ENCODE measurements at regions not wholly inside any gene's neighbourhood (a gene's known extent, or its start where the extent isn't known, plus 50 kb on each side); places are given as distances from the start of the nearest gene placed in this dataset.

DNA sequence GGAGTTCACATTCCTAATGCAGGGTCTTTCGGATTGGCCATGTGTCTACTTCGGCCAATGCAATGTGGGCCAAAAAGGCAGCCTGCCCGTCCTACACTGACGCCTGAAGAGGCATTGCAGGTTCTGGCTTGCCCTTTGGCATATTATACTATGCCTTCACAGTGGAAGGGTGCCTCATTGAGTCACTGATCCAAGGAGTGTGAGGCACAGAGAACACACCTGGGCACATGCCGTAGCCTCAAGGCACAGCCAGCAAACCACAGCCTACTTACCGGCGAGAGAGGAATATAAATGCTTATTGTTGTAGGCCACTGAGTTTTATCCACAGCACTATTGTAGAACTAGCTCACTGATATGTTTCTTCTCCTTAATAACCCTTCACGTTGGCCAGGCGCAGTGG lies 409.6 kb downstream of the GADD45G start:
- no peak for DNase-seq

DNA sequence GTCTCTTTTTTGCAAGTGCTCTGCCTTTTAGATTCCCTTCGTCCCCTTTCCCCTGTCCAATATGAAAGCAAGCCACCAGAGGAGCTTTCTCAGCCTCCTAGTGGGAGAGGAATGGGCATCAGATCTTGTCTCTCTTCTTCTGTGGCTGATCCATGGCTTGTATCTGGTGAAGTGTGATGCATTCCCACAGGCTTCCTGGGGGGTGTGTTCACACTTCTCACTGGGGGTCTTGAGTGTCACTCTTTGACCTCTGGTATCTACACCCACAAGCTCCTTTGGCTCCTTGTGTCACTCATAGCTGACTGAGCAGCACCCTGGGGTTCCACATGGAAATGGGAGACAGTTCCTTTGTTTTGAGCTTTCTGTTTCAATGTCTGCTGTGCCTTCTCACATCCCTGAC lies 411.5 kb downstream of the GADD45G start:
- no peak for DNase-seq

DNA sequence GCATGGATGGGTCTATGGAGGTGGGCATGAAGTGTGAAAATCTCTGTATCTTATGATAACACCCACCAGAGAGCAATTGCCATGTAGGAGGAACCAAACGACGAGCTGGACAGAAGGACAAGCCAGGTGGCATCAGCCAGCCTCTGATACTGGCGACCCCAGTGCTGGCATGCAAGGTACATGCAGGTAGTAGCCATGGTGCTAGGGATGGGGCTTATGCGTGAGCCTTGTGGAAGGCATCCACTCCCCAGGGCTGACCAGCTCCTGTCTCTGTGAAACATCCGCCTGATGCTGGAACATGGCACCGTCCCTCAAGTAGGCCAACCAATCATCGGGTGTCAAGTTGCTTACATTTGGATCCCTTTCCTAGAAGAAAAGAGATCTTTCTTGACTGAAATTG lies 412.9 kb downstream of the GADD45G start:
- no peak for DNase-seq

DNA sequence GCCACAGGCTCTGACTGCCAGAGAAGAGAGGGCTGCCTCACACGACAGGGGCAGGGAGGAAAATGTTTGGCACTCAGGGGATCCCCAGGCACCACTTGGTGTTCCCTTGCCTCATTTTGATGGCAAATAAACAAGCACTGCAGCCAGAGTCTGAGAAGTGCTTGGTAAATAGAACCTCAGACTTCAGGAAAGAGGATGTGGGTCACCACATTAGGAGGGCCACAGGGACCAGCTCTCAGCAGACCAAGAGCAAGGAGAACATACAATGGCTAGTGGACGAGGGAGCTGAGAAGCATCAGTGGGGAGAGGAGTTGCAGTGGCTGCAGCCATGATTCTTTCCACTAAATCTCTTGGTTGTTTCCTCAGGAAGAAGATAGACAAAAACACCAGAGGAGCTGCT lies 413.9 kb downstream of the GADD45G start:
- DNase-seq: no peak

DNA sequence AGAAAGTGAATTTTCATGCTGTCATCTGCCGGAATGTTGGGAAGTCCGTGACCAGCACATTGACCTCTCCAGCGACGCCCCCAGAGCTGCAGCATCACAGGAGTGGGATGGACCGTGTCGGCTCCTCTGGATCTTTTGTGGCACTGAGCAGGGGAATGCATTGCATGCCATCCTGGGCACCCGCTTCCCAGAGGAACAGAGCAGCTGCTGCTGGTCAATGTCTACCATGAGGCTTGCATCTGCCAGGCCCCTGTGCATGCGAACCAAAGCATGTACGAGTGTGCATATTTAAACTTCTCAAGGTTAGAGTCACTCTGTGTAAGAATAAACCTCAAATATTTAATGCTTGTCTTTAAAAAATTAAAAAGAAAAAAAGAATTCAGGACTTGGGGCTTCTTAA lies 414.8 kb downstream of the GADD45G start:
- DNase-seq: no peak

DNA sequence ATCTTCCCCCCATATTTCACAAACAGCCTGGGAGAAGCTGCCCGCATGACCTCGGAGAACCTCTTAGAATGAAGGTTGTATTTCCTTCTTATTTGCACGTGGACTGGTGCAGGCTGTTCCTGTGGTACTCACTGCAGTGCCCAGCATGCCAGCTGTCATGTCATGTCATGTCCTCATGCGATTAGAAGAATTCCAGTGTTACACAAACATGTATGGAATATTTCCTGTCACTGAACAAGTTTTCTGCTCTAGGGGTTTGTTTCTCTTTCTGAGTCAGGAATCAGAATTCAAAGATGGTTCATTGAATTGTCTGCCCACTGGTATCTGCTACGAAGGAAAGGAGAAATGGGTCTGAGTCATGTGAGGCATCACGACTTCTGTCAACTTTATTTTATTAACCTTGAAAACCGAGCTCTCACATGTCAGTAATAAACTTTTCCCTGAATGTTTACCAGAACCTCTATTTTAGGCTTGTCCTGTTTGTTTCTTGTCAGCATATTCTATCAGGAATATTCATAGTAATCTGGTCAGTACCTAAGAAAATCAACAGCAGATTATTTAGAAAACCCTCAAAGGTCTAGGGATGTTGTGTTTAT lies 415.6 kb downstream of the GADD45G start:
- no peak for DNase-seq

DNA sequence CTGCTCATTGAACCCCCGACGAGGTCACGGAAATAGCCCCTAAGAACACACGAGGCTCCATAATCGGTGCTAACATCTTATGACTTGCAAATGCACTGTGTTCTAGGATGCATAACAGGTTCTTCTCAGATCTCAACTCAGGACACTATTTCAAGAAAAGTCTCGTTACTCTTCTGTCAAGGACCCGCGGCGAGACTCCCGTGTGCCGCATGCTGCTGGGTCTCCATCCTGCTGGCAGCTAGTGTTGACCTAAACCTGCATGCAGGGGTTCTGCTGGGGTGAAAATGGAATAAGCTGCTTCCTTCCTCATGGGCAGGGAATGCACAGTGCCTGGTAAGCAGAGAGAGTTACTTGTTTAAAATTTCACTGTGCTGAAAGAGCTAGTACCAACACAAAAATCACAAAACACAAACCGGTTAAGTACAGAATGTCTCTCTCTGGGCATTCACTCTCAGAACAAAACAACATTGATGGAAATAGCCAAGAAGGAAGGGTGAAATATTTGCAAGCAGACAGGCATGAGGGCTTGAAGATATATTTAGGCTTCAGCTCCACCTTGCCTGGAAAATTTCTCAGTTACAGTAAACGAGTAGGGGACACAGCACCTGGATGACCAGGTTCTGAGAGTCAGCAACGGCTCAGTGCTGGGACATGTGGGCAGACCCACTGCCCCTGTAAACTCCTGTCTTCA lies 416.5 kb downstream of the GADD45G start:
- no peak for DNase-seq

DNA sequence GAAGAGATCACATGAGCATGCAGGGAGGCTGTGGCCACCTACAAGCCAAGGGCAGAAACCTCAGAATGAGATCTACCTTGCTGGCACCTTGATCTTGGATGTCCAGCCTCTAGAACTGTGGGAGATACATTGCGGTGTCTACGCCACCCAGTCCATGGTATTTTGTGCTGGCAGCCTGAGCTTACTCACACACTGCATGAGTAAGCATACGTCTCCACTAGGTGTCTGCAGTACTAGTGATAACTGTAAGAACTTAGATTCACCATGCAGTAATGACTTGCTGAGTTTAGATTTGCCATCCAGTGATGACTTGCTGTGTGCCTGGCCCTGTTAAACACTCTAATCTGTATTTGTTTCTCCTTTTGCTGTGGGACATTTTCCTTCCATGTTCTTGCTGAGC lies 417.7 kb downstream of the GADD45G start:
- no peak for DNase-seq

DNA sequence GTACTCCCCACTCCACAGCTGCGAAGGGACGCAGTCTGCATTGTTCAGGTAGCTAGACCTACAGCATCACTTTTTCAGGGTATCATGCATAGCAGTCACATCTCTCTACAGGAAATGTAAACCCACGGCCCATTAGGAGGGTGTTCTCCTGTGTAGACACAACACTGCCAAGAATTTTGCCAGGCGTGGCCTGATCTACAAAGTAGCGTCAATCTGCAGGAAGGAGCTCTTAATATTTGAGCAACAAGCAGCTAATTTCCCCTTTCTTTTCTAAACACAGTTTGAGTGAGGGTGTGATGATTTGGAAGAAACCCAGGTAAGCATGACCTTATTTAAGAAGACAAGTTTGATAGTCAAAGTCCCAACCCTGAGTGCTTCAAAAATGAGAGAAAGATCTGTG lies 419.0 kb downstream of the GADD45G start:
- DNase-seq: no peak

DNA sequence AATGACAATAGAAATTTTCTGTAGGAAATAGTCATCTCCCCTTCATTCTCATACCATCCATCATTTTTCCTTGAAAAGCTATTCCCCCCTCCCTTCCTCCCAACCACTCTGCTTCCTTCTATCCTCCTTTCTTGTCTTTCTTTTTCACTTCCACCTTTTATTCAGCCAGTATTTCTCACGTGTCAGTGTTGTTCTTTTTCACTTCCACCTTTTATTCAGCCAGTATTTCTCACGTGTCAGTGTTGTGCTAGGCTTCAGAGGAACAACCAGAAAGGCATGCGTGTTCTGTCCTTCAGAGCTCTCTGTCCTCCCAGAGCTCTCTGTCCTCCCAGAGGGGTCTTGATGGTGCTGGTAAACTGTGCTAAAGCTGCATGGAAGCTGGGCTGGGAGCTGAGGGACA lies 419.6 kb downstream of the GADD45G start:
- no peak for DNase-seq

DNA sequence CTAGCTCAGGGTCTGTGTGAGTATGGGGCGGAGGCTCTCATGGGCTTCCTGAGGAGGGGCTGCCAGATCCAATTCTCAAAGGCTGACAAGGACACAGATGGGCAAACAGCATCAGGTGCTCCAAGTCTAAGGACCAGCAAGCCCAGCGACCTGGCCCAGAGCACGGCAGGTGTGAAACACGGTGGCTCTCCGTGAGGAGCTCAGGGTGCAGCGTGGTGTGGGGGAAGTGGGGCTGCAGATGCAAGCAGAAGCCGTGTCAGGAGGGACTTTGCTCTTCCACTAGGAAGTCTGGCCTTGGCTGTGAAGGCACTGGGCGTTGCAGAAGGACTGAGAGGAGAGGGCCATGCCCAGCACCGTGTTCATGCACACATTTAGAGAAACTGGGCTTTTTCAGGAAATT lies 420.0 kb downstream of the GADD45G start:
- no peak for DNase-seq

DNA sequence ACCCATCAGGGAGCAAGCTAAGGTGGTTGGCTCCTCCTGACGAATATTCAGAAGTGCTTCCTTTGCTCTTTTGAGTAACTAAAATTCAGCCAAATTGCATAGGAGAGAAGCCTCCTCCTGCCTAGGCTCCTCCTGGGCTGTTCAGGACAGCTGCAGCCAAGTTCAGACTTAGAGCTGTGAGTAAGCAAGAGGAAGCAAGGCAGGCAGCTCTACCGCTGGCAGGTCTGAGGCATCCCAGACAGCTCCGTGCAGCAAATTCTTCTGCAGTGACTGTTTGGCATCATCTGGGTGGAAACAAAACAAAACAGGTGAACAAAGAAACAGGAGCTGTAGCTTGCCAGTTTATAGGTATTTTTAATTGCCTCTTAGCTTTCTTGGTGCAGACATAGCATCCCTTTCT lies 421.0 kb downstream of the GADD45G start:
- DNase-seq: no peak

DNA sequence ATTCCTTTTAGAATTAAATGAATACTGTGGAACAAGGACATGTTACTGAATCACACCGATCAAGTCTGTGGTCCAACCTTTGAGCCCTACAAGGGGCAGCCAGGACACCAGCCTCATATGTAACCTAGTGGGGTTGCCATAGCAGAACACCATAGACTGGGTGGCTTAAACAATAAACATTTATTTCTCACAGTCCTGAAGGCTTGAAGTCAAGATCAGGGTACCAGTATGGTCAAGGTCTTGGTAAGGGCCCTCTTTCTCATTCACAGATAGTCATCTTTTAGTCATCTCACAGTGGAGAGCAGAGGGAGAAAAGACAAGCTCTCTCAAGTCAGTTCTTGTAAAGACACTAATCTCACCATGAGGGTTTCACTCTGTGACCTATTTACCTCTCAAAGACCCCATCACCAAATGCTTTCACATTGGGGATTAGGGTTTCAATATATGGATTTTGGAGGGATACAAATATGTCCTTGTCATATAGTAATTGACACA lies 422.5 kb downstream of the GADD45G start:
- DNase-seq: no peak

DNA sequence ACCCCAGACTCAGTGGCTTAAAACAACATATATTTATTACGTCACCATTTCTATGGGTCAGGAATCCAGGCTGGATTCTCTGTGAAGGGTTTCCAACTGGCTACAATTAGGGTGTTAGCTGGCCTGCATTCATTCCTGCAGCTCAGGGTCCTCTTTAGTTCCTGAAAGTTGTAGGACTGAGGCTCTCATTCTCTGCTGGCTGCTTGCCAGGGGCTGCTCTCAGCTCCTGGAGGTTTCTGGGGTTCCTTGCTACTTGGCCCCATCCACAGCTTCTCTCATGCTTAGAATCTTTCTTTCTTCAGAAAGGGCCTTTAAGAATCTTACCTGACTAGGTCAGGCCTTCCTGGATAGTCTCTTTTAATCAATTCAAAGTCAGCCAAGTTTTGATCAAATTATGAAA lies 424.6 kb downstream of the GADD45G start:
- no peak for DNase-seq

DNA sequence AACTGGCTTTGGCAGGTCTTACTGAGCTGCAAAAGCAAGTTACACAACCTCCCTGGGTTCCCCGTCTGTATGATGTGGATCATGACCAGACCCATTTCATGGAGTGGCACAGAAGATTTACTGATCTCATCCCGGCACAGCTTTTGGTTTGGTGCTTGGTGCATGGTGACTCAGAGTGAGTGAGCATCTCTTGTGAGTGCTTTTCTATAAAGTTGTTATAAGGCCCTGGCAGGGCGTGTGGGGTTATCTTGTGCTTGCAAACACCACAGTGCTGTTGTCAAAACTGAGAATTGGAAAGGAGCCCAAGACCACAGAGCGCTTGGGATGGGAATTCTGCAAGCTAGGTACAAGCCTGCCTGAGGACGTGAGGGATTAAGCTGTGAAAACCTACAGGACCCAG lies 425.2 kb downstream of the GADD45G start:
- DNase-seq: no peak

DNA sequence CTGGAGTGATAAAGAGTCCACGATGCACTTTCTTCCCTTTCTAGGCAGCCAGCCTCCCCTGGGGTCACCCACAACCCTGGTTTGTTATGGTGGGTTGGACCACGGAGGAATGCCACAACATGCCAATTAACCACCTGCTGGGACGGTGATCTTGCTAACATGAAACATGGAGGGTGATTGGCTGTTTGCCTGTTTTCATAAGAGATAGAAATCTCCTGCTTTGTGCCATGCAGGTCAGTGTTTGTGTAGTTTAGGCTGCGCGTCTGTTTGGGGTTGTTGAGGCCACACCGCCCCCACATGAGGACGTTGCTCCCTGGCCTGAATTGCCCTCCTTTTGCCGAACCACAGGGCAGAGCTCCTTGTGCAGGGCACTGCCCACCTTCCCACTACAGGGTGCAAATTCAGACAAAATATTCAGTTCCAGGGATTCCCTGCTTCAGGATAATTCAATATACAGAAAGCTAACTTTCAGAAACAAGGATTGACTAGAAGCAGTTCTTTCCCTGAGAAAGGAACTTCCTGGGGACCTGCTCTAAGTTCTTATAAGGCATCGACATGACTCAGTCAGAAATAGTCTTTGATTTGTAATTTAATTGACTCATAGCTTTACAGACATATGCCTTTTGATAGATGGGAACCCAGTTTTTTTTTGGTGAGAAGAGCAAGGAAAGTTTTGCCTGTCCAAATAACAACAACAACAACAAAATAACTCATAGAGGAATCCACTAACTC lies 427.6 kb downstream of the GADD45G start:
- no peak for DNase-seq

DNA sequence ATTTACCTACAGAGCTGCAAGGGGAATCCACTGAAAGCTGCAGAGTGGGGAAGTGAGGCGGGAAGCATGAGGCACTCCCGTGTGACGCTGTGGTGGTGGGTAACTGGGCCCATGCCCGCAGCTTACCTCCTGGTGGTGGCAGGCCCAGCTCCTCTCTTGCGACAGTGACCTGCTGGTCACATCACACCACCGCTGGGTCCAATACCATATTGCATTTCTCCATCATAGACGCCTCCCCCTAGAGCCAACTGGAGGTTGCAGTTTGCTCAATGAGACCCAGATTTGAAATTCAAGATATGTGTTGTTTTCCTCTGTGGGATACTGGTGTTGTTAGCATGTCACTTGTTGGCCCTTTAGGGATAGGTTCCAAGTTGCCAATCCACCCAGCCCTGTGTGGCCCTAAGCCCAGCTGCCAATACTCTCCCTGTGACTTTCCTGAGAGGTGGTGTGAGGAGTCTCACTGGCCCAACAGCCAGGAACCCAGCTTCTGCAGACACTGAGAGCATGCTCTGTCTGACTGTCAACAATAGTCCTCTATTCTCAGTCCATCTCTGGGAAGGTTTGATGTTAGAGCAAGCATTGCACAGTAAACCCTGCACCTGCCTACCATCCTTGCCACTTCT lies 428.3 kb downstream of the GADD45G start:
- DNase-seq: no peak

DNA sequence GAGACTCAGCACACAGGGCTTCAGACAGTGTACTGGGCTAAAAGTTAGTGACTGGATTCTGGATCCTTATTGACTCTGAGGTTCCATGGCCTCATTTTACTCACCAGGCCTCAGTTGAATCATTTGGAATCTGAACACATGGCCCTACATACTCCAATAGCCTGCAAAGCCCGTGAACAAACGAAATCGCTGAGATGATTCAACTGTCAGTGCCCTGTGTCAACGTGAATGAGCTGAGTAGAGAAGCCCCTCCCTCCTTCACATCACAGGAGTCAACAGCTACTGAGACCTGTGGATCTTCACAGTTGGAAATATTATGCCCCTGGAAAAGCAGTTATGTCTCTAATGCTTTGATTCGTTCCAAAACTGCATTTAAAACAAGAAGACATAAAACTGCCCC lies 429.3 kb downstream of the GADD45G start:
- no peak for DNase-seq

DNA sequence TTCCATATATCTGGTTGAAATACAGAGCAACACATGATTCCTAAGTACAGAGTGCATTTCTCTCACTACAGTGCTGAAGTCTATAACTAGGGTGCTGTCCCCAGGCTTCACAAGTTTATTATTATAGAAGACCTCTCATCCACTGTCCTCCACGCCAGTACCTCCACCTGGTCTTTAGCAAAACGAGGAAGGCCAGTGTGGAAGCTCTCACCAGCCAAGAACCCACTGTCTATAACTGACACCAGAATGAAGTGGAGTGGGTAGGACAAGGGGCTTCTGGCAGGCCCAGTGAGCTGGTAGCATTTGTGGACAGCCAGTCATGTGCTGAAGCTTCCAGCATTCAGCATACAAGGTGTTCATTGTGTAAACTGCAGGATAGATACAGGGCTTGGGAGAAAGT lies 430.7 kb downstream of the GADD45G start:
- DNase-seq: no peak

DNA sequence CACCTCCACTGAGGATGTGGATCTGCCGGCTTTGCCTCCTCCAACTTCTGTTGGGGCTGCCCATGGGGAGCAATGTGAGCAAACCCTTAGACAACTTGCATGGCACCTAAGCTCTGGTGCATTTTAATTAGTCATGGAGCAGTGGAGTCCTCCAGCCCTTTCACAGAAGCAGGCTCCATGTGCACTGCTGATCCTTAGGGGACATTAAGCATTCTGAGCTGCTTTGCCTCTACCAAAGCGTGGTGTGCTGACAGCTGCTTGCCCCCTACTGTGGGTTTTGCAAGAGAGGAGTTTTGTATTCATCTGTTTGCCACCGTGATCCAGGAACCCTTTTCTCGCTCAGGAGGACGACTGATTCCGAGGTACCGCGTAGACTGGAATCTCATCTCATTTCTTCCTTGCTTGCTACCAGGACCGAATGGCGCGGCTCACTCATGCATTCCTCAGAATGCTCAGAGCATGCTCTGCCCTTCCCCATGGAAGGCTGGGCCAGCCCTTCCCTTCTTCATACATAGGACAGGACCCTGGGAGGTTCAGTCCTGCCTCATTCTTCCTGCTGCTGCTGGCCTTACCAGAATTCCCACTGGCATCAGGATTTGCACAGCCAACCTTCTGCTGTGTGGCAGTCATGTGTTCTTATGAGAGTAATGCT lies 432.5 kb downstream of the GADD45G start:
- DNase-seq: no peak

DNA sequence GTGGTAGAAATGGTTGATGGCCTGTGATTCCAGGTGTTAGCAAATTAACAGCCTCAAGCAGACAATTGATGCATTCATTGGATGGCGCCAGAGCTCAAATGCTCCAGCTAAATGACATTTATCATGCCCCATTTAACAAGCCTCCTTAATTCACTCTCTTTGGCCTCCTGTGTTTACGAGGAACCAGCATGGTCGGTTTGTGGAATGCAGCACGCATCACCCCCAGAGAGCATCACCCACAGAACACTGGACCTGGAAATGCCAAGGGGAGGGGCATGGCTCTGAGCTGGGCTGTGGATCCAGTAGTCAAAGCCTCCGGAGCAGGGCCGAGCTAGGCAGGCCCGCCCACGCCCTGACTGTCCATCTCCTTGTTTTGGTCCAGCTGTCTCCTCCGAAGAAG lies 434.0 kb downstream of the GADD45G start:
- no peak for DNase-seq

DNA sequence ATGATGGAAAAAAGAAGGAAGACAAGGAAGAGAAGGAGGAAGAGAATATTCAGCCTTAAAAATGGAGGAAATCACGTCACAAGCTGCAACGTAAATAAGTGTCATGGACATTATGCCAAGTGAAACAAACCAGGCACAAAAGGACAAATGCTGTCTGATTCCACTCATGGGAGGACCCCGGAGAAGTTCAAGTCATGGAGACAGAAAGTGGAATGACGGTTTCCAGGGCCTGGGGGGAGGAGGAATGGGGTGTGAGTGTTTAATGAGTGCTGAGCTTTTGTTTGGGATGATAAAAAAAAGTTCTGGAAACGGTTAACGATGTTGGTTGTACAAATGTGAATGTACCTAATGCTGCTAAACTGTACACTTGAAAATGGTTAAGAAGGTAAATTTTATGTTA lies 439.5 kb downstream of the GADD45G start:
- no peak for DNase-seq

DNA sequence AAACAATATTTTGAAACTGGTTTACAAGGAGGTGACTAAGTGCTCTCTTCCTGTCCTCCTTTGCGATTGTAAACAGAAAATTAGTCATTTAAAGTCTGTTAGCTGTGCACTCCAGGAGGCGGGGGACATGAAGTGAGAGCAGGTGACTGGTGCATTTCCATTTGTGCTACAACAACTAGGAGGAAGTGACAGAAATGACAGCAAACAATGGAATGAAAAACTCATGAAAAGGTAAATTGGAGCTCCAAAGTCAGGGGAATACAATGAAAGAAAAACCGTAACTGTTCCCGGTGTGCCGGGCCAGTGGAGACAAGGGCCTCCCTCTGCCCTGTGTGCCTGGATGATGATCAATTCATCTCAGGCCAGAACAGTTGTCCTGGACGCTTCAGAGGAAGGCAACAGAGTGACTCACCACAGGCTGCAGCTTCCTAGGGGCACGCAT lies 439.9 kb downstream of the GADD45G start:
- DNase-seq: no peak
